Sciatic nerve (tissue), 2 donors: ENCODE measurements at regions not wholly inside any gene's neighbourhood (a gene's known extent, or its start where the extent isn't known, plus 50 kb on each side); places are given as distances from the start of the nearest gene placed in this dataset.

Experiments used
- ATAC-seq: fragments of 200-7000 bp; cut with Tn5 transposase; one replicate; pipeline ENCODE4 v1.9.1; 2020; ENCODE audit warnings: mild to moderate bottlenecking, moderate library complexity
- DNase-seq: peaks from one replicate; pipeline ENCODE4 v3.0.0-alpha.2; 2020; ENCODE audit warnings: low spot score
- intact Hi-C: fragments of 100-400 bp; cut with DNase I; formaldehyde crosslinking; loops from one replicate; pipeline ENCODE4 v1.14.2; 2022
- donor health status: DM: no; HTN: no; CAD: no.
- donor health status: DM: no; HTN: no; CAD: no.

DNA sequence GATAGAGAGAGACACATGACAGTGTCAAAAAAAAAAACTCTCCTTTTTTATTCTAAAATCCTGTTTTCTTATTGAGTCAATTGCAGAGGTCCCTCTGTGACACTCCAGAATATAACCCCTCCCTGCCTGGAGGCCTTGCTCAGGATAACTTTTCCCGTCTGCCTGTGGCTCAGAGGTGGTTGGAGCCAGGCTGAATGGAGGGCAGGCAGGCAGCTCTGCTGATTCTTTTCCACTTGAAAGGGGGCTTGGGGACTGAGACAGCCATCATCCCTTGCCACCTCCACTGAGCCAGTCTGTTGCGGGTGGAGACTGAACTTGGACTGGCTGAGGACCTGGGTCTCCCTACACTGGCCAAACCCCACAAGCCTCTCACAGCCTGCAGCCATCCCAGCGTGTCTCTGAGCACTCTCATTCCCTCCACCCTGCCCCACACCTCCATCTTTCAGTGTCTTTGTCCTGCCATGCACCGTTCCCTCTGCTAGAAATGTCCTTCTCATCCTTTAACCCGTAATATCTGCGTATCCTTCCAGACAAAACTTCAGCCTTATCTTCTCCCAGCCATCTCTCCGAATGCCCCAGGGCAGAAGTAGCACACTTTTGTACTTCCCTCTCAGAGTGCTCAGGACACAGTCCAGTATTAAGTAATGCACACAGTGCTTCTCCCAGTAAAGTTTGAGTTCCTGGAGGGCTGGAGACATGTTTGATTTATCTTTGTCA lies 139.9 kb downstream of the CHIC2 start:
- ATAC-seq (no peak), DNase-seq (no peak)
- intact Hi-C loops = loop anchor here (5.0 kb wide), 1 partner anchor 298 kb away; no protein-coding TSS in a partner anchor

DNA sequence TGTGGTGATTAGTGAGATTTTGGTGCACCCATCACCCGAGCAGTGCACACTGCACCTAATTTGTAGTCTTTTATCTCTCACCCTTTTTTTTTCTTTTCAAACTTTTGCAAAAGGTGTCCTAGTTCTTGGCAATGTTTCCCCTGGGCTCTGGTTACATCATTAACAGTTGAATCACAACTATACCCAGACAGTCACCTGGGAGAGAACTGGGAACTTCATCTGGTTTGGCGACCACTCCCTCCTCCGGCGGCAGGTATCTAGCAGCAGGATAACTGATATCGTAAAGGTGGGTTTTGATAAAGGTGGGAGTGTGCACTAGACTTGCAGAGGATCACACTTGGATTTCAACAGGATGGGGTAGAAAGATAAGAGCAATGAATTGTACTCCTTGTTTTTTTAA lies 140.5 kb downstream of the CHIC2 start:
- ATAC-seq (no peak), DNase-seq (no peak)
- intact Hi-C loops = no loop called here

DNA sequence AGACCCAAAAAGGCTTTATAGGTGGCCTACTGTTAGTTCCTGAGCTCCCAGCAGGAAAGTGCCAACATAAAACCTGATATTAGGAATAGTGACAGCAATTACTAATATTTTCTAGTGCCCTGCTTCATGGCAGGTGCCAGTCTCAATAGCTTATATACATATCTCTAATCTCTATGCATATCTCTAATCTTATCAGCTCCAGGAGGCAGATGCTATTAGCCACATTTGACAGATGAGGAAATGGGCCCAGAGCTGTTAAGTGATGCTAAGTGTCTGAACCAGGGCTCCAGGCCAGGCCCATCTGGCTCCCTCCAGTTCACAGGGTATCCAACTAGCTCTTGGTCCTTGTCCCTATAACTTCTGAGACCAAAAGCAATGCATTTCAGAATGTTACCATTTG lies 142.5 kb downstream of the CHIC2 start:
- no peak for DNase-seq
- no peak for ATAC-seq
- intact Hi-C loops = no loop called here

DNA sequence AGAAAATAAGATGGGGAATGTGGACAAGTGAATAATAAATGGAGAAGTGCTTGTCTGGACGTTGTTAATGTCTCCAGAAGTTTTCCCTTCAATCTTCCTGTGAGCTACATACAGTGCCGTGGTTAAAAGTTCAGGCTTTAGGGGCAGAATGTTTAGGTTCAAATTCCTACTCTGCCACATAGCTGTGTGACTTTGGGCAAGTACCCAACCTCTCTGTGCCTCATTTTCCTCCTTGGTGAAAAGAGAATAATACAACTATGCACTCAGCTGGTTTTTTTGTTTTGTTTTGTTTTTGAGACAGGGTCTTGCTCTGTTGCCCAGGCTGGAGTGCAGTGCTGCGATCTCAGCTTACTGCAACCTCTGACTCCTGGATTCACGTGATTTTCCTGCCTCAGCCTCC lies 143.5 kb downstream of the CHIC2 start:
- ATAC-seq (no peak), DNase-seq (no peak)
- intact Hi-C loops = no loop called here

DNA sequence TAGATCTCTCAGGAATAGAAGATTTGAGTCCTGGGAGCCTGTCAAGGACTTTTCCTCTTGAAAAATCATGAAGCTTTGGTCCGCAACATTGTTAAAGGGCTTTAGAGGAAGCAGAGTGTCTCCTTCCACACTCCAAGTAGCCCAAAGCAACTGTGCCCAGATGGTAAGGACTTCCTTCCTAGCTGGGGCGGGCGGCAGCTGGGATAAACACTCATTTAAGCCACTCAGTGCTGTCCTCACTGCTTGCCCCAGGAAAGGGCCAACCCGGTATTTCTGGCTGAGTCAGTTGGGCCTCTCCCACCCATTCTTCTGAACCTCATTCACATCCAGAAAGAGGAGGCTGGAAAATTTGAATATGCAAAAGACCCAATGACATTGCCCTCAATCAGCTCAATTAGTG lies 144.3 kb downstream of the CHIC2 start:
- no peak for DNase-seq
- no peak for ATAC-seq
- intact Hi-C loops = no loop called here

DNA sequence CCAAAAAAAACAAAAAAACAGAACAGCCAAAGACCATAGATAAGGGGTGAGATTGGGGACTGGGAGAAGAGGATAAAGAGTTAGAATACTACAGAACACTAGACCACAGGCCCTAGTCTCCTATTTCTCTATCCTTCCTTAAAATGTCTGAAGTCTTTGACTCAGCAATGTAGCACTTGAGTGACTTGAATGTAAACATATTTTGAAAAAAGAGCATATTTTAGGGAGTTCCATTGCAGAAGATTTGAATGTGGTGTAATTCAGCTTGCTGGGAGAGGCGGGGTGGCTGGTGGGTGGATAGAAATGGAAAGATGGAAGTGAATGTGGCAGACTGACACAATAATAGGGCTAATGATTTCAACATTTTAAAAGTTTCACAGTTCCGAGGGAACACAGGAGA lies 144.9 kb downstream of the CHIC2 start:
- DNase-seq (no peak), ATAC-seq (no peak)
- intact Hi-C loops = no loop called here

DNA sequence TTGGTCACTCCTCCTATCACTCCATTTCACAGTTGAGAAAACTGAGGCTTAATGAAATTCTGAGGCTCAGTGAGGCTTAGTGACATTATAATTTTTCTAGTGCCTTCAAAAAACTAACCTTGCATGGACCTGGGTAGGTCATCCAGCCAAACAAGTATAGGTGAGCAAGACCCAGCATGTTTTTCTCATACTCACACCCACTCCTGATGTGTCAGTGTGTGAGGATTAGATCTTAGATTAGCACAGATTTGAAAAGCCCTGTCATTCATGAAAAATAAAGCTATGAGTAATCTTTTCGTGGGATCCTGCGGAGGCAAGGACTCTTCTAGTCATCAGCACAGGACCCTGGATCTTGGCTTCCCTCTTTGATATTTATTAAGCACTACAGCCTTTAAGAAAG lies 146.7 kb downstream of the CHIC2 start:
- intact Hi-C loops = no loop called here
- ATAC-seq = no peak
- DNase-seq = no peak

DNA sequence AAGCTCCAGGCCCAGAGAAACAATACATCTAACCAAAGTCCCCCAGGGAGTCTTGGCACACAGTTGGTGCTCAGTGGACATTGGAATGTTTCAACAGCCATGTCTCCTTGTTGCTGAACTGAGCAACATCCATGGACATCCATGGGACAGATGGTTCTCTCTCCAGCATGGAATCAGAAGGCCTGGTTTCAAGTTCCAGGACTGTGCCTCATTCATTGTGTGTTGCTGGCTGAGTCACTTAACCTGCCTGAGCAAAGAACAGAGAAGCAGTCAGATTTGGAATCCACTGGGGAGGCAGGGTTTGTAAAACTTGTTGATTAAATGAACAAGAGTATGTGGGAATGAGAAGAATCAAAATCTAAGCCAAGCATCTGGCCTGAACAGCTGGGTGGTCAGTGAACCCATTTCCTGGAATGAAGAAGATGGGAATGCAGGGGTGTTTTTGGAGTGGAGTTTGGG lies 147.9 kb downstream of the CHIC2 start:
- DNase-seq (no peak), ATAC-seq (no peak)
- intact Hi-C loops = no loop called here

DNA sequence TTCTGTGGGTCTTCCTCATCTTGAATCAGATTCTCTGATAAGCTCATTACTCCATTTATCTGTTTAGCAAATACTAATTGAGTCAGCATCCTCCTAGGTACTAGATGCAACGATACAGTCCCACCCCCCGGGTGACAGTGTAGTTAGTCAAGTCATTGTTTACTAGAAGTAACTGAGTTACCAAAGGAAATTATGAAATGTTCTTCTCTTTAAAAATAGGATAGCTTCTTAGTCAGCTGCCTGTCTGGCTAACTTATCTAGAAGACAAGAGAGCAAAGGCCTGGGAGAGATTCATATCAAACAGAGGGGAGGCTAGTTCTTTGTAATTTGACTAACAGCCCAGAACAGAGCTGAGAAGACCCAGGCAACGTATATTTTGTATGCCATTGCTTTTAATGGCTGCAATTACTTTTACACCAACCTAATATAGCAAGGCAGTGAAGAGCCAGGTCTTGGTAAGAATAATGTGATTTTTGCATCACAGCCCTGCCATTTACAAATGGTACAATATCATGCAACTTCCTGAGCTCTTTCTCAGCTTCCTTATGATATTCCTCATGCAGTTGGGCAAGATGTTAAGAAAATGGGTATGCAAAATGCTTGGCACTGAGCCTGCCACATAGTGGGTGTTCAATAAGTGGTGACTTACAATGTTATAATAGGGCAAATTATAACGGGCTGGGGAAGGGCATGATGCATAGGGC lies 149.9 kb downstream of the CHIC2 start:
- no peak for DNase-seq
- intact Hi-C loops = no loop called here

DNA sequence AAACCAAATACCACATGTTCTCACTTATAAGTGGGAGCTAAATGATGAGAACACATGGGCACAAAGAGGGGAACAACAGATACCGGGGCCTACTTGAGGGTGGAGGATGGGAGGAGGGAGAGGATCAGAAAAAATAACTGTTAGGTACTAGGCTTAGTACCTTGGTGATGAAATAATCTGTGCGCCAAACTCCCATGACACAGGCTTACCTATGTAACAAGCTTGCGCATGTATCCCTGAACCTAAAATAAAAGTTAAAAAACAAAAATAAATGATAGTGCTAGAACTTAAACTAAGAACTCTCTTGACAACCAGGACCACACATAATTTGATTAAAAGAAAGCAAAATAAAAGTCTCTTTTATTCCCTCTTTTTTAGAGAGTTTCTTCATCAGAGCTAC lies 150.6 kb downstream of the CHIC2 start:
- ATAC-seq (no peak), DNase-seq (no peak)
- intact Hi-C loops = no loop called here

More for the DNA sequence above, 149.9 kb downstream of the CHIC2 start:
- ATAC-seq = no peak

DNA sequence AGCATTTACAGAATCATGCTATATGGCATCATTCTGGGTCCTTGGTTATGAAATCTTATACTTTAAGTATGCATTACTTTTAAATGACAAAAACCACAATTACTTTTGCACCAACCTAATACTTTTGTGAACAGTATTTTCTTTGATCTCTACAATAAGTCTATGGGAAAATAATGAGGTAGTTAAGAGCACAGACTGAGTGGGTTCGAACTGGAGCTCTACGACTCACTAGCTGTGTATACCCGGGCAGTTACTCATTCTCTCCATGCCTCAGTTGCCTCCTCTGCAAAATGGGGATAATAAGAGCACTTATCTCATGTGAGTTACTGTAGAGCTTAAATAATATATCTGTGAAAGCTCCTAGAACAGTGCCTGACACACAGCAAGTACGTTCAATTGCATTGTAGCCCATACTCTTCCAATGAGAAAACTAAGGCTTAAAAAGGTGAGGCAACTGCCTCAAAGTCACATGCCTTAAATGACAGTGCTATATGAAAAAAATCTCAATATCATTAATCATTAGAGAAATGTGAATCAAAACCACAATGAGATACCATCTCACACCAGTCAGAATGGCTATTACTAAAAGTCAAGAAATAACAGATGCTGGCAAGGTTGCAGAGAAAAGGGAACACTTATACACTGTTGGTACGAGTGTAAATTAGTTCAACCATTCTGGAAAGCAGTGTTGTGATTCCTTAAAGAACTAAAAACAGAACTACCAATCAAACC lies 151.5 kb downstream of the CHIC2 start:
- no peak for DNase-seq
- intact Hi-C loops = no loop called here

DNA sequence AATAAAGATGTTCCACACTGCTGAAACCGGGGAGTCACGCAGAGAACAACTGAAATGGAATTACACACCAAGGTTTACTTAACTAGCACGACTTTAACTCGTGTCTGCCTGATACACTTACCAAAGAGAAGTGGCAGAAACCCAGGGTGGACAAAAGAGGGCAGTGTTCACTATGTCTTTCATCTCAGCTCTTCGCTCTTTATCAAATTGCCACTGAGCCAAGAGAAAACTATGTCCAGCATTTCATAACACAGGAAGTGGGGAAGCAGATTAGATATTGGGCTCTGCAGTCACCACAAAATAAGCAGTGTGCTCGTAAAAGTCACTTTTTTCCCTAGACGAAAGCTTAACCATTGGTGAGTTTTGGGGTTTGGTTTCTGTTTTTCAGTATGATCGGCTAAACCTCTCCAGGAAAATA lies 155.7 kb downstream of the CHIC2 start:
- intact Hi-C loops = no loop called here
- DNase-seq (no peak), ATAC-seq (peak; percentile 92)

More for the DNA sequence above, 151.5 kb downstream of the CHIC2 start:
- ATAC-seq = no peak

DNA sequence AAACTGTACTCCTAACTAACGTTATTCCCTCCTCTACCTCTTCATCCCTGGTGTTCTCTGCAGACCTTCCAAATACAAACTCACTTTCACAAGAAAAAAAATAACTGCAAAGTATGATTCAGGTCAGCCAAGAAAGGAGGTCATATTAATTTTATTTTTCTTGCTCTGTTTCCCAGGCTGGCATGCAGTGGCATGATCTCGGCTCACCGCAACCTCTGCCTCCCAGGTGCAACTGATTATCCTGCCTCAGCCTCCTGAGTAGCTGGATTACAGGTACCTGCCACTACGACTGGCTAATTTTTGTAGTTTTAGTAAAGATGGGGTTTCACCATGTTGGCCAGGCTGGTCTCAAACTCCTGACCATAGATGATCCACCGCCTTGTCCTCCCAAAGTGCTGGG lies 156.6 kb downstream of the CHIC2 start:
- DNase-seq (no peak), ATAC-seq (no peak)
- intact Hi-C loops = no loop called here

DNA sequence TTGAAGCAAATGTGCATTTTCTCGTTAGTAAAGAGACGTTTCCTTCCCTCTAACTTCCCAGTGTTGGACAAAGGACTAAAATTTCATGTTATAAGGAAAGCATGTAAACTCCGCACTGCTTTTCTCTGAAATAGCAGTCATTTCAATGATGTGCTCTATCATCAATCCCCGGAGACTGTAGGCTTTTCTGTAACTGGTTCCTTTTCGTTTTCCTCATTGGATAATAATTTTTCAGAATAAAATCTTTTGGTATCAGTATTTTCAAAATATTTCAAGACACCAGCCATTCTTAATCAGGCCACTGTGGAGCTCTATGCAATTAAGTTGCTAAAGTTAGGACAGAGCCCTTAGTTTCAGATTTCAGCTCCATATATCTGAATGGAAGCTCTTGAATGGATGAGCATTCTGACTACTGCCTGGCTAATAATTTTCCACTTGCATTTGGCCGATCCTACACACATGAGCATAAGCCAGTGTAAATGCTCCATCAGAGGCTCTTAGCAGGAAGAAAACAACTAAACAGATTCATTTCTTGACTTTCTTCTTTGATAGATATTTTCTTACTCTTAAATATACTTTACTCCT lies 157.7 kb downstream of the CHIC2 start:
- ATAC-seq = no peak
- intact Hi-C loops = no loop called here

DNA sequence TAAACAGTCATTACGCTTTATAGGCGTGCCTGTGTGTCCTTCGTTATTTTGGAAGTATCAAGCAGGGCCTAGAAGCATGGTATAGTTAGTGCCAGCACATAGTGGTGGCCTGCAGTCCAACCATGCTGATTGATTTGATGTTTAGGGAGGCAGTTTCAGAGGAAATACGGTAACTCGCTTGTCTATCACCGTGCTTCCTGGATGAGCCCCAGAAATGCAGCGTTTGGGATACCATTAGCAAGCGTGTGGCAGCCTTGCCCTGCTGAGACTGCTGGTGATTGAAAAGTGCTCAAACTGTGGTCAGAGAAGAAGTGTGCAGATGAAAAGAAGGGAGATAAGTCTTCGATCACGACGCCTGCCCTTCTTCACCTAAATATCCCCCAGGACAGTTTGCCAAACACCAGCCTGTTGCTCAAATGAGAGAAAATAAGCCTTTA lies 158.4 kb downstream of the CHIC2 start:
- ATAC-seq (peak; percentile 76), DNase-seq (no peak)
- intact Hi-C loops = no loop called here

More for the DNA sequence above, 157.7 kb downstream of the CHIC2 start:
- DNase-seq = no peak

DNA sequence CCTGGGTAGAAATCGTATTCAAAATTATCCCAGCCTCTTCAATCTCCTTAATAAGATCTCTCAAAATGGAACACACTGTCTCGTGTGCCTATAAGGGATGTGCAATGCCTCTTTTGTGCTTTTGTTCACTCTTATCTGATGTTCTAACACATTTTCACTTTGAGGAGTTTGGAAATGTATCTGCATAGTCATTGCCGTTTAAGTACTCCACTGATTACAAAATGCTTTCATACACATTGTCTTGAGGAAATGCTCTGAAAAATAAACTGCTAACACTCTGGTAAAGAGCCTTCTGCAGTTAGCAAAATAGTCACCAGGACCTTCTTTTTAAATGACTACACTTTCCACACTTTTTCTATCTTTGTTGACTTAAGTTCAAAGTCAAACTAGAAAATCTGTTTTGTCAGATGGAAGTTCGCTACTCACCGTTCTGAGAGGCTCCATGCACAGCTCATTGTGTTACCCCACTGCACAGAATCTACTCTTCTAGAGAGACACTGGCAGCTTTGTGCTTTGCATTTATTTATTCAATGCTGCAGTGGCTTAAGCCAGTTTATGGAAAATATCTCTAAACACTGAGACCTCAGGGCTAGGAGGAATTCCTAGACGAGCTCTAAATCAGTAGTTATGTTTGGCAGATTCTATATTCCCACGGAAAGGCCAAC lies 159.0 kb downstream of the CHIC2 start:
- no peak for DNase-seq
- ATAC-seq = no peak
- intact Hi-C loops = no loop called here

DNA sequence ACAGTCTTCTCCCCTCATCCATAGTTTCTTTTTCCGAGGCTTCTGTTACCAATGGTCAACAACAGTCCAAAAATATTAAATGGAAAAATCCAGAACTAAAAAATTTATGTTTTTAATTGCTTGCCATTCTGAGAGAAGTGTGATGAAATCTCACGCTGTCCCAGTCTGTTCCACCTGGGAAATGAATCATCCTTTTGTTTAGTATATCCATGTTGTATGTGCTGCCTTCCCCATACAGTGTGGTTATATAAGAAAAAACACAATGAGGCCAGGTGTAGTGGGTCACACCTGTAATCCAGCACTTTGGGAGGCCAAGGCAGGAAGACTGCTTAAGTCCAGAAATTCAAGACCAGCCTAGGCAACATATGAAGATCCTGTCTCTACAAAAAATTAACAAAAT lies 161.6 kb downstream of the CHIC2 start:
- ATAC-seq = no peak
- intact Hi-C loops = no loop called here
- DNase-seq = no peak

DNA sequence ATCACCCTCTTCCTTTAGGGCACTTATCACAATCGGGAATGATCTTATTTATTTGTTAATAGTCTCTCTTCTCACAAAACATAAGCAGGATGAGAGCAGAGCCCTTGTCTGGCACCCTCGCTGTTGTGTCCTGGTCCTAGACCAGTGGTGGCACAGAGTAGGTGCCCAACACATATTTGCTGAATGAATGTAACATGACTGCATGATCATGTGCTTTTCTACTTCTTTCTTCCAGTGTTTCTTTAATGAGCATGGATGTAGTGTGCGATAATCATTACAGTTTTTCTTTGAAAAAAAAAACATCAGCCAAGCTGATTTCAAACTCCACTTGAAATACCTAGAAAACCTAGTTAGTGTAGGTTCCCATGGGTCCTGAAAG lies 164.1 kb downstream of the CHIC2 start:
- peak; percentile 10 for ATAC-seq
- intact Hi-C loops = no loop called here
- DNase-seq = no peak

DNA sequence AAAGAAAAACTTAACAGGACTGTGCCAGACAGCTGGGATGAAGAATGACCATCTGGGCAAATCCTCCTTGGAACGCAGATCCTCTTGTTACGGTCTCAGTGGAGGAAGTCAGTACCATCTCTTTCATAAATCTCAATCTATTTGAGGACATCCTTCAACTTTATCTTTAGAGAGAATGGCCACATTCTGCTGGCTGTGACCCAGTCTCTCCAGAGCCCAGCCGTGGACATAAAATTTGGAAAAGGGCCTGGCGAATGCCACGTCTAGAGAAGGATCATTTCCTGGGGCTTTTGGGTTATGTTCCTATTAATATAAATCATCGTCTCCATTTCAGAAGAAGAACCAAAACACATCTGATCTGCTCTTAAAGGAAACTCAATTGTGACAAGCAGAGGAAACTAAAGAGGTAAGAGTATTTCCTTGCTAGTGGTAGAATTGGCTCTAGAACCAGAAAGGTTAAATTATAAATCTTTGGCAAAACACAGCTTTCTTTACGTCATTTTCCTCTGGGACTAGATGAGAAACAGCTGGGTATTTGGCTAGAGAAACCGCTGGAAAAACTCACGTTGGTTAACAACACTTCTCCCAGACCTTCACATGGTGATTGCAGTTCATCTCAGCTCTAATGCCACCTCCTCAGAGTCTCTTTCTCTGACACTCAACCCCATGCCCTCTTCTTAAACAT lies 164.7 kb downstream of the CHIC2 start:
- DNase-seq (no peak), ATAC-seq (peak; percentile 80)
- intact Hi-C loops = no loop called here
